HG03521 (cell line): ENCODE measurements at regions not wholly inside any gene's neighbourhood (a gene's known extent, or its start where the extent isn't known, plus 50 kb on each side); places are given as distances from the start of the nearest gene placed in this dataset.
"Not testable (repeated sequence)": the region's sequence is repeated elsewhere in the genome, so short reads cannot be mapped to it uniquely, and the experiment has no call there.

ENCODE experiments used
- ATAC-seq: cut with Tn5 transposase; IDR thresholded peaks from one replicate; pipeline ENCODE4 v1.9.1; 2021; ENCODE audit warnings: mild to moderate bottlenecking, moderate library complexity; ENCODE audit not compliant: unreplicated experiment

GRCh38 chr2:129402076-129402475 is 577.4 kb upstream of the RAB6C start:
- no peak for ATAC-seq

GRCh38 chr2:129404000-129404685 is 575.3 kb upstream of the RAB6C start:
- no peak for ATAC-seq

GRCh38 chr2:129408570-129408969 is 570.9 kb upstream of the RAB6C start:
- no peak for ATAC-seq

GRCh38 chr2:129417041-129417440 is 562.4 kb upstream of the RAB6C start:
- not testable (repeated sequence) for ATAC-seq

- ATAC-seq: no peak
These were observed 557.4 kb upstream of the RAB6C start for GRCh38 chr2:129422028-129422427.

GRCh38 chr2:129428086-129428660 is 551.3 kb upstream of the RAB6C start:
- no peak for ATAC-seq

- no peak for ATAC-seq
These were observed 548.6 kb upstream of the RAB6C start for GRCh38 chr2:129430911-129431310.

GRCh38 chr2:129431881-129432280 is 547.6 kb upstream of the RAB6C start:
- ATAC-seq: no peak

- no peak for ATAC-seq
These were observed 542.7 kb upstream of the RAB6C start for GRCh38 chr2:129436809-129437208.

- ATAC-seq: no peak
These were observed 541.7 kb upstream of the RAB6C start for GRCh38 chr2:129437725-129438124.

- no peak for ATAC-seq
These were observed 540.9 kb upstream of the RAB6C start for GRCh38 chr2:129438501-129439057.

- no peak for ATAC-seq
These were observed 539.8 kb upstream of the RAB6C start for GRCh38 chr2:129439406-129440302.

GRCh38 chr2:129441610-129442009 is 537.9 kb upstream of the RAB6C start:
- ATAC-seq: no peak

- no peak for ATAC-seq
These were observed 536.1 kb upstream of the RAB6C start for GRCh38 chr2:129443235-129443864.

GRCh38 chr2:129443865-129444739 is 535.4 kb upstream of the RAB6C start:
- ATAC-seq: no peak

- ATAC-seq: no peak
These were observed 534.7 kb upstream of the RAB6C start for GRCh38 chr2:129444751-129445150.

GRCh38 chr2:129456691-129457090 is 522.8 kb upstream of the RAB6C start:
- no peak for ATAC-seq

- no peak for ATAC-seq
These were observed 522.1 kb upstream of the RAB6C start for GRCh38 chr2:129457277-129457818.

GRCh38 chr2:129458006-129458405 is 521.5 kb upstream of the RAB6C start:
- ATAC-seq: no peak

- ATAC-seq: no peak
These were observed 521.0 kb upstream of the RAB6C start for GRCh38 chr2:129458436-129458835.
